ENCODE measurements at regions not wholly inside any gene's neighbourhood (a gene's known extent, or its start where the extent isn't known, plus 50 kb on each side); places are given as distances from the start of the nearest gene placed in this dataset.

DNA sequence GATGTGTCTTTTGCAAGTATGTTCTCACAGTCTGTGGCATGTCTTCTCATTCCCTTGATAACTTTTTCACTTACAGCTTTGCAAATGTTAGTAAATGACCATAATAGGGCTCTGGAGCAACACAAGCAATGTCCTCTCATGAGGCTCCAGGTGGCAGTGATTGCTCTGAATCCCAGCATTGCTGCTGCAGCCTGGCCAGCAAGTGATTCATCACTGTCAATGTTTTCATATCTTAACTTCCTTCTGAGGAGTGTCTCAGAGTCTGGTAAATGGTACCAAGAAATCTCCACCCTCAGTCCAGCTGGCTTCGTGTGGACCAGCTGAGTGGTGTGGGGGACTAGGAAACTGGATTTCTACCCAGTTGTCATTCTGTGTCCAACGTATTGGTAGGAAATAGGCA is 139.6 kb downstream of the MYLK4 start:
- TF ChIP-seq POLR2A (IDR thresholded peaks at IDR 0.05; ENCODE audit: extremely low read depth, insufficient read length) (no peak), CTCF (IDR thresholded peaks at IDR 0.05; ENCODE audit: low read depth, low read length) (no peak)

All from NB4 (cell line).